HG03159 (cell line): ENCODE measurements at regions not wholly inside any gene's neighbourhood (a gene's known extent, or its start where the extent isn't known, plus 50 kb on each side); places are given as distances from the start of the nearest gene placed in this dataset.
"Not testable (repeated sequence)": the region's sequence is repeated elsewhere in the genome, so short reads cannot be mapped to it uniquely, and the experiment has no call there.

Experiments used
- ATAC-seq: cut with Tn5 transposase; IDR thresholded peaks from one replicate; pipeline ENCODE4 v1.9.1; 2021; ENCODE audit warnings: mild to moderate bottlenecking, moderate library complexity; ENCODE audit not compliant: unreplicated experiment

DNA sequence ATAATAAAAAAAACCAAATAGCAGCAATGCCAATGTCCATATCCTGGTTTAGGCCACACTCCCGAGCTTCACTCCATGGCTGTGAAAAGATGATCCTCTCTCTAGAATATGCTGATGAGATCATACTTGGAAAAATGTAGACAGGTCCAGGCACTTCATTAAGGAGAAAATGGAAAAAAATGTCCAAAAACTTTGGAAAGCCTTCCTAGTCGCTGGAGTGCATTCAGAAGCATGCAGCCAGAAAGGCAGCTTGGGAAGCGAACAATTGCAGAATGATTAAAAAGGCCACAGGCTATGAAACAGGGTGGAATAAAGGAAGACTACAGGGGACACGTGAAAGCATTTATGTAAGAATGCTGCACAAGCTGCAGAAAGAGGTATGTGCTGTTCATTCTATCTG, 165.6 kb upstream of the HCCS start:
- ATAC-seq: no peak

DNA sequence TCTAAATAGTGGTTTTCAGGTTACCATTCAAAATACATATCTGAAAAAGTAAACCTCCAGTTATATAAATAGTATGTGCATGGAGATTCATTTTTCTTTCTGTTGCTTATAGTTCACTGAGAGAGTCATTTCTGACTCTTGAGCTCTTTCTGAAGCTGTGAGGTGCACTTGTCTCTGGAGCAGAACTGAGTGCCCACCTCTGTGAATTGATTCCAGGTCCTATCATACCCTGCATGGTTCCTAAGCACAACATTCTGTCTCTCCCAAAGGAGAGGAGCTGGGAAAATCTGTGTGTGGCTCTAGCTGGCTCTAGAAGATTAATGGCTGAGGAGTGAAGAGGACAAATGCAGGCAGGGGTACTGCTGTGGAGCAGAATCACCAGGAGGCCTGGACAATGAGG, 161.6 kb upstream of the HCCS start:
- no peak for ATAC-seq

DNA sequence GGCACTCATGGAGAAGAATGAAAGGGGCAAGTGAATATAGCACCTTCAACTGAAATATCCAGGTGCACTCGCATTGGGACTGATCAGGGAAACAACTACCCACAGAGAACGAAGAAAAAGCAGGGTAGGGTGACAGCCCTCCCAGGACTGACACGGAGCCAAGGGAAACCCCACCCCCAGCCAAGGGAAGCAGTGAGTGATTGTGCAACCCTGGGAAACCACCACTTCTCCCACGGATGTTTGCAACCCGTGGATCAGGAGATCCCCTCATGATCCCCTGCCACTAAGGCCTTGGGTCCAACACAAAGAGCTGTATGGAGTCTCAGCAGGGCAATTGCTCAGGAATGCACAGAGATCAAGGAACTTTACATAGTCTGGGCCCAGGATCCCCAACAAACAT, 158.5 kb upstream of the HCCS start:
- no peak for ATAC-seq

GRCh38 chrX:10965174-10965798, 145.8 kb upstream of the HCCS start:
- ATAC-seq: no peak

DNA sequence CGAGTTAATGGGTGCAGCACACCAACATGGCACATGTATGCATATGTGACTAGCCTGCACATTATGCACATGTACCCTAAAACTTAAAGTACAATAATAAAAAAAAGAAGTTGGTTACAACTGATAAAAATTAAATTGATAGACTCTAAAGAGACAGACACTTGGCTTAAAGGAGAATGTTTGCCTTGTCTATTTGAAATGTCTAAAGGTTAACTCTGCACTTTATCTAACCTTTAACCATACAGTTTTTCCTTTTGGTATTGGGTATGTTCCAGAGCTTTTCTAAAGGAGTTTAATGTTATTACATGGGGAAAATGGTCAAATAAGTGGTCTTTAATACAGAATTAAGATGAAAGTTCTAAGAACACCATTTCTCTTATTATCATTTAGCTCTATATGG, 145.1 kb upstream of the HCCS start:
- no peak for ATAC-seq

- ATAC-seq: no peak
Observed at GRCh38 chrX:10971176-10971575, 140.0 kb upstream of the HCCS start.

- ATAC-seq: no peak
Observed at GRCh38 chrX:10971759-10972158, 139.4 kb upstream of the HCCS start.

- no peak for ATAC-seq
Observed at GRCh38 chrX:10972706-10973105, 138.4 kb upstream of the HCCS start.

DNA sequence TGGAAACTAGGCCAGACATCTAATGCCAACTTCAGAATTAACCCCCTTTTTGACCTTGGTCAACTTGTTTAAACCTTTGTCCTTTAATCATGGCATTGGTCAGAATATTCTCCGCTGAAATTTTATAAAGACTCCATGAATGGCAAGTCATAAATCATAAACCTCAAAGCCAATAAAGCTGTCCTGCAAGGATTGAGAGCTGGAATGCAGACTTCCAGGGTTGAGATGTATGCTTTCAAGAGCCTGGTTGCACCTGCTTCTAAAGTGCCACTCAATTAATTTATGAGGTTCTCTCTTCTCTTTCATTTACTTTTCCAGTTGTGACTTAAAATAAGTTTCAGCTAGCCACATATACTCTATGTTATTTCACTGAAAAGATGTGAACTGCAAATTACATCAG, 136.2 kb upstream of the HCCS start:
- ATAC-seq: no peak

GRCh38 chrX:10979956-10980355, 131.2 kb upstream of the HCCS start:
- no peak for ATAC-seq

- no peak for ATAC-seq
Observed at GRCh38 chrX:10981506-10981905, 129.6 kb upstream of the HCCS start.

DNA sequence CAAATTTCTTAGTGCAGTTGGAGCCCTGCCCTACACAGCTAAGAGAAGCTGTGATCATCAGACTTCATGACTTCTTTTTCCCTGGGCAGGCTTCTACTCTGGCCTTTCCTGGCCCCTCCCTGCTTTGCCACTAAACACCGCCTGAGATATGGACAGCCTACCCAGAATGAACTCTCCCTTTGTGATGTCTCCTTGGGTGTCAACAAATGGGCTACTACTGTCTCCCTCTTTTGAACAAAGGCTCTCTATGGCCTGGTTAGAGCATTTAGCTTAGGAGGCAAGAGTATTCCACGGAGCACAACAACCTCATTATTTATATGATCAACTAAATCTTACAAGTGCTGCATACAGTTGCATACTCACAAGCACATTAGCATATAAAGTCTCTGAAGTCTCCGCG, 127.6 kb upstream of the HCCS start:
- ATAC-seq: no peak

DNA sequence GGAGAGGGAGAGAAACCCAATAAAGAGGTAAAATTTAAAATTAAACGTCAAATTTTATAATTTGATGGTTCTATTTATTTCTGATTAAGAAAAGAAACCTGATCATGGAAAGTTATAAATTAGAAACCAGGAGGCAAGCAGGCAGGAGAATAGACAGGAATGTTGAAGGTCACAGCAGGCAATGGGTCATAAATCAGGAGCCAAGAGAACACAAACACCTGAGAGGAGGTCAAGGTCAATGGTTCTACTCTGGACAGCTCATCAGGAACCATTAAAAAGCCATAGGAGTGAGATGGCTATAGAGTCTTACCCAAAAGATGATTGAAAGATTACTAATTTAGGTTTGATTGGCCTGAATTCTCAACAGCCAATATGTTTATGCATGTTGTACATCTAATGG, 126.9 kb upstream of the HCCS start:
- no peak for ATAC-seq

DNA sequence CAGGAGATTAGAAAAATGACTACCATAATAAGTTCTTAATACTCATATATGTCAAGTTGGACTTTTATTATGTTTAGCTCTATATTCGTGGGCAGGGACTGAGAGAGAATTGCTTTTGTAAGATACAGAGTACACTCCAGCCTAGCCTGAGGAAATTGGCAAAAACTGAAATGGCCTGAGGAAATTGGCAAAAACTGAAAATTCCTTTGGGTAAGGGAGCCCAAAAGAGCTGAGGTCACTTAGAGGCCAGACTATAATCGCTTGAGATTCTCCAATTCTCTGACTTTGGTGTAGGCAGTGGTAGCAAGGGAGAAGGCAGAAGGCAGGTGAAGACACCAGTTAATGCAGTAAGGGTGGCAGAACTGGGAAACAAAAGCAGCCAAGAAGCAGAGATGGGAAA, 124.5 kb upstream of the HCCS start:
- ATAC-seq: no peak

- ATAC-seq: no peak
Observed at GRCh38 chrX:10988653-10989052, 122.5 kb upstream of the HCCS start.

DNA sequence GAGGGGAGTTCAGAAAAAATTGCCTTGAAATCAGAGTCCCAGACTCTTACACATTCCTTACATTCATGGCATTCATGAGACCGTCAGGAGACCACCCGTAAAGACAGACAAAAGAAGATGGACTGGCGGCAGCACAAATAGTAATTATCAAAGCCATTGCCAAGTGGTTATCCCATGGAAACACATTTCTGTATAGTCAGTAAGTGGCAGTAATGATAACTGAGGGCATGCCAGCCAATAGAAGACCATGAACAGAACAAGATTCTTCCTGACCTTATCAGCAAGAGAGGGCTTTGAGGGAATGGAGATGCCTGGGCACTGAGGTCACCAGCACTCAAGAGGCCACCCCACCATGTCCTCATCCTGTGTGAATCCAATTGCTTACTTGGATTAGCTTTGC, 121.7 kb upstream of the HCCS start:
- no peak for ATAC-seq

DNA sequence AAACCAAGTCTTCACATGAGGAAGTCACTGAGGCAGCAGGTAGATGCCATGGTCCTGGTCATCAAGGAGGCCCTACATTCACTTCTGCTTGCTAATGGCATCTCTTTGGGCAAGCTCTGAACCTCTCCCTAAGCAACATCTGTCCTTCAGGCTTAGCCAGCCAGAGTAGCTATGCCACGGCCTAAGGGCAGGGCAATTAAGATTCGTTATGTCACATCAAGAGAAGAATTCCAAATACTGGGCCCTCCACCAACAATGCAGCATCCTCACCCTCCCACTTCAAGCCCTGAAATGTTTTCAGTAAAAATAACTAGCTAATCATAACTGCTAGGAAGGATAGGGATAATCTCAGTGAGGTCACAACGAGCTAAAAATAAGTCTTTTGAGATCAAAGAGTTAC, 120.7 kb upstream of the HCCS start:
- no peak for ATAC-seq

GRCh38 chrX:10990976-10991375, 120.2 kb upstream of the HCCS start:
- no peak for ATAC-seq

DNA sequence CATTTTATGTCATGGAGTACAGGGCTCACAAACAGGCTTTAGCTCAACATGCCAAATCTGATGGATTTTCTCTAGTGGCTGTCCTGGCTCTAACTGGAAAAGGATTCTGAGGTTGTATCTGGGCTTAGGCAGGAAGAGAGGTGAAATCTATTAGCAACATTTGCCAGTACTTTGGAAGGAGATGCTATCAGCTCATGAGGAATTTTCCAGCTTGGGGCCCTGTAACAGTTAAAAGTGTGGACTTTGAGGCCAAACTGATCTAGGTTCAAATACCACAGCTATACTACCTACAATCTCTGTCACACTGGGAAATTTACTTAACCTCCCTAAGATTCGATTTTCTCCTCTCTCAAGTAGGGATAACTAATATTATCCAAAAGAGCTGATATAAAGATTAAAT, 119.0 kb upstream of the HCCS start:
- ATAC-seq: no peak

- ATAC-seq: not testable (repeated sequence)
Observed at GRCh38 chrX:11007076-11007475, 104.1 kb upstream of the HCCS start.

- no peak for ATAC-seq
Observed at GRCh38 chrX:11010476-11010875, 100.7 kb upstream of the HCCS start.

DNA sequence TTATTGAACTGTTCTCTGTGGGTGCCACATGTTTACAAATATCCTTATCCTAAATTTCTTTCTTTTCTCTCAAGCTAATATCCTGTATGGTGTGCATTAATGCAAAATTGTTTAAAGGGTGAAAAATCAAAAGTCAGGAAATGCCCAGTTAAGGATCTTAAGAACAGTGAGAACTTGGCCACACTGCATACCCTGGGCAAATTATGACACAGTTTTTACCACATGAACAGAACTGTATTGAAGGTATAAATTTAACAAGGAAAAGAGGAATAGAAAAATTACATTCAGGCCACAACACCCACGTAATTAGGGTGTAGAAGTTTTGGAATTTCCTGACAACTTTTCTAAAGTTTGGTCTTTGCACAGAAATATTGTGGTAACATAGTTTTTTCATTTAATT, 94.4 kb upstream of the HCCS start:
- no peak for ATAC-seq

- ATAC-seq: not testable (repeated sequence)
Observed at GRCh38 chrX:11022588-11022987, 88.5 kb upstream of the HCCS start.

GRCh38 chrX:11039926-11040325, 71.2 kb upstream of the HCCS start:
- no peak for ATAC-seq
